C4-2B (cell line): ENCODE measurements at regions not wholly inside any gene's neighbourhood (a gene's known extent, or its start where the extent isn't known, plus 50 kb on each side); places are given as distances from the start of the nearest gene placed in this dataset.

Experiments
- H3K27ac ChIP-seq: fragments of 450-650 bp; 2 replicates; pipeline ENCODE4 v1.5.1; 2017
- CTCF ChIP-seq: fragments of 450-650 bp; conservative IDR thresholded peaks from 2 replicates; pipeline ENCODE4 v1.5.1; 2017; ENCODE audit warnings: mild to moderate bottlenecking
- ZFX ChIP-seq: fragments of 450-650 bp; IDR thresholded peaks from 2 replicates; pipeline ENCODE4 v1.6.1; 2017

GRCh38 chr9:13450723-13451122 lies 171.2 kb upstream of the MPDZ start:
- H3K27ac ChIP-seq, result no peak overlapping the region
- TF ChIP-seq ZFX, result no peak
- no peak for TF ChIP-seq CTCF

DNA sequence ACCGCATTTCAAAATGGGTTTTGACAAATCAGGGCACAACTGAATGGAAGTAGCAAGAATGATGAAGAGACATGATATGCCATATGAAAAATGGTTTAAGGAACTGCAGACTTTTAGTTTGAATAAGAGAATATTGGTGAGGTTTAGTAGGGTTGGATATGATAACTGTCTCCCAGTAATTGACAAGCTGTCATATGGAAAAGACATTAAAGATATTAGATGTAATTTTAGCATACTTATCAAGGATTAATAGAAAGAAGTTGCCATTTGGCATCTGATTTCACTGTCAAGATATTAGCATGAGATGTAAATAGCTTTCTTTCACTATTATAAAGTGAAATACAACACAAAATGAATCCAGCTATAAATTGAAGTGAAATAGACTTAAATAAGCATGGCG lies 169.0 kb upstream of the MPDZ start:
- no peak for TF ChIP-seq CTCF
- no peak for TF ChIP-seq ZFX
- H3K27ac ChIP-seq, result no peak overlapping the region

DNA sequence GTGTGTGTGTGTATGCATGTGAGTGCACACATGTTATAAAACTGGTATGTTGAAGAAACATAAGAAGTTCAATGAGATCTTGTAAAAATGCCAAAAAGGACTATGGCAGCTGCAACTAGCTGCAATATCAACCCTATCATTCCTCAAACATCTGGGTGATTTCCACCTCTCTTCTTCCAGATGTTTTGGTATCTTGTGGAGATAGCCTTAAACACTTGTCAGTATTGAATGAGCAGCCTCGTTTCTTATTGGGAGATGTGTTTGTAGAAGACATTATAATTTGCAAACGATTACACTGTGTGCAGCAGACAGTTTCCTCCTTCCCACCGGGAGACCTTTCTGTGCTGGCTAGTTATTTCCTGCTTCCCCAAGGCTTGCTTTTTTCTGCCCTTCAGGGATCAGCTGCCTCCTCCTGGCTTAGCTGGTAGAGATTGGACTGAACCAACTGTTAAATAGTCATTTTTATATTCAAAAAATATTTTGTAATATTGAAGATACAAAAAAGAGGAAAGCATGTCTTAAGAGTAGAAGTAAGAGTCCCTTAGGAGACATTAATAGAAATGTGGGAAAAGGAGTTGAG lies 168.4 kb upstream of the MPDZ start:
- no peak overlapping the region for H3K27ac ChIP-seq
- no peak for TF ChIP-seq ZFX
- TF ChIP-seq CTCF, result no peak

GRCh38 chr9:13446938-13447842 lies 167.7 kb upstream of the MPDZ start:
- H3K27ac ChIP-seq, result no peak overlapping the region
- TF ChIP-seq ZFX, result no peak
- peak; percentile 53 for TF ChIP-seq CTCF

- no peak overlapping the region for H3K27ac ChIP-seq
- TF ChIP-seq ZFX, result no peak
- TF ChIP-seq CTCF, result no peak
Measured at GRCh38 chr9:13446286-13446937, 166.9 kb upstream of the MPDZ start.

GRCh38 chr9:13445103-13445500 lies 165.6 kb upstream of the MPDZ start:
- H3K27ac ChIP-seq, result no peak overlapping the region
- TF ChIP-seq ZFX, result no peak
- no peak for TF ChIP-seq CTCF
